WI38 (cell line): ENCODE measurements at regions not wholly inside any gene's neighbourhood (a gene's known extent, or its start where the extent isn't known, plus 50 kb on each side); places are given as distances from the start of the nearest gene placed in this dataset.

Experiments used
- H3K4me3 ChIP-seq: 2 replicates; pipeline ENCODE4 v1.5.1; 2011; ENCODE audit warnings: low read depth, mild to moderate bottlenecking, control low read depth, low read length
- TF ChIP-seq, protein P1 (sequence below): IDR thresholded peaks from 2 replicates; pipeline ENCODE4 v1.5.1; 2012; ENCODE audit warnings: low read depth, mild to moderate bottlenecking, control low read depth, low read length

DNA sequence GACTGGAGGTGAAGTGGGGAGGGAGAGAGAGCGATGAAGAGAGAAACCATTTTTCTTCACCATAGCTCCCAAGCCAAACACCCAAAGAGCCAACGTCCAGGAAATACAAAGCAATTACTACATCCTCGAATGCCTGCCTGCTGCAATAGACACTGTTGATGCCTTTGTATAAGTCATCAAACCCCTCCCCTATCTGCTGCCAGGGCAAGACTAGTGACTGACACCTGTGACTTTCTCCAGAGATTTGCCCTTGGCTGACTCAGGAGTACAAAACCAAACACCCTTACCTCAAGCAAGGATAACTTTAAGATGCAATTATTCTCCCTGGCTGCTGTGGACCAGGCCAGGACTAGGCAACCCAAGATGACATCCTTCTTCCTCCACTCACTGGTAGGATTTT is 81.8 kb upstream of the RASA1 start:
- no peak overlapping the region for H3K4me3 ChIP-seq
- TF ChIP-seq, protein P1, sequence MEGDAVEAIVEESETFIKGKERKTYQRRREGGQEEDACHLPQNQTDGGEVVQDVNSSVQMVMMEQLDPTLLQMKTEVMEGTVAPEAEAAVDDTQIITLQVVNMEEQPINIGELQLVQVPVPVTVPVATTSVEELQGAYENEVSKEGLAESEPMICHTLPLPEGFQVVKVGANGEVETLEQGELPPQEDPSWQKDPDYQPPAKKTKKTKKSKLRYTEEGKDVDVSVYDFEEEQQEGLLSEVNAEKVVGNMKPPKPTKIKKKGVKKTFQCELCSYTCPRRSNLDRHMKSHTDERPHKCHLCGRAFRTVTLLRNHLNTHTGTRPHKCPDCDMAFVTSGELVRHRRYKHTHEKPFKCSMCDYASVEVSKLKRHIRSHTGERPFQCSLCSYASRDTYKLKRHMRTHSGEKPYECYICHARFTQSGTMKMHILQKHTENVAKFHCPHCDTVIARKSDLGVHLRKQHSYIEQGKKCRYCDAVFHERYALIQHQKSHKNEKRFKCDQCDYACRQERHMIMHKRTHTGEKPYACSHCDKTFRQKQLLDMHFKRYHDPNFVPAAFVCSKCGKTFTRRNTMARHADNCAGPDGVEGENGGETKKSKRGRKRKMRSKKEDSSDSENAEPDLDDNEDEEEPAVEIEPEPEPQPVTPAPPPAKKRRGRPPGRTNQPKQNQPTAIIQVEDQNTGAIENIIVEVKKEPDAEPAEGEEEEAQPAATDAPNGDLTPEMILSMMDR = no peak

DNA sequence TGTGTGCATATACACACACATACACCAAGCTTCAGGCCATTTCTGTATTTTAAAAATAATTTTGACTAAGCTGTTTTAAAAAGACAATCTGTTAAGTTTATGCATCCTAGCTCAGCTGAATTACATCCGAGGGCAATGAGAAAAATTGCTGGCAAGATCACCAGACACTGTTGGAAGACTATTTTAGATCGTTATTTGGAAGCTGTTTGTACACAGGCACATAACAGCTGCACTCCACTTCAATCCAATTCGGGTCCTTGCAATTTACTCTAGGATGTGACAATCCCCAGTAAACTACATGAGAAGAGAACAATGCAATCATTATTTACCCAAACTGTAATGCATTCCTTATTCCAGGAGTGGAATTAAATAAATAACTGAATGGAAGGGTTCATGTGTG is 79.3 kb upstream of the RASA1 start:
- TF ChIP-seq, protein P1 = no peak
- H3K4me3 ChIP-seq = no peak overlapping the region

GRCh38 chr5:87190041-87190440 is 77.6 kb upstream of the RASA1 start:
- no peak overlapping the region for H3K4me3 ChIP-seq
- TF ChIP-seq, protein P1 = no peak

DNA sequence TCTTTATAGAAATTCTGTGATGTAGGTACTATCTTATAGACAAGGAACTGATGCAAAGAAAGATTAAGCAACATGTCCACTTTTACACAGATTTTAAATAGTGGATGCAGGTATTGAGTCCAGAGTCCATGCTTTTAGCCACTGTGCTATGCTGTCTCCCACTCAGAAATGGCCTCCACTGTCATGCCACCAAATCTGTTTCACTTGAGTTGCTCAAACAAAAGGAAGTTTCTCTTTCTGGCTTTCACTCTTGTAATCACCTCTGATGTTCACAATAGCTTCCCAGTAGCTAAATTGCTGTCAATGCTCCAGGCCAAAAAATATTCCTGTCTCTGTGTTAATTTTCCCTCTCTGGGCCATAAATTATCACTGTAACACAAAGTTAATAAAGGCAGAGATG is 77.0 kb upstream of the RASA1 start:
- H3K4me3 ChIP-seq = no peak overlapping the region
- TF ChIP-seq, protein P1 = no peak

DNA sequence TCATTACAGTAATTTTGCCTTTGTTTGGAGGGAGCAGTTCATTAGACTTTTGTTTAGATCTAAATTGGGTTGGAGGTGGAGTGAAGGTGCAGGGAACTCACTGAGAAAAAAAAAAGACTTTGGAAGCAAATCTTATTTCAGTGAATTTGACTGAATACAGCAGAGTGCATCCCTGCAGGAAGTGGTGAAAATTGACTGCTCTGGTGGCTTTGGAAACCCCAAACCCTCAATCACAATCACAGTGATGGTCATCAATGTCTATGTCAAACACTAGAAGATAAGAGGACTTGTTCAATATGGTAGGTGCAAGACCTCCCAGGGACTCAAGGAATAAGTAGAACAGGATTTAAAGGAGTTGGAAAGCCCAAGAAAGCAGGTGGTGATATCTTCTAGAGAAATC is 76.0 kb upstream of the RASA1 start:
- no peak overlapping the region for H3K4me3 ChIP-seq
- TF ChIP-seq, protein P1 = no peak

DNA sequence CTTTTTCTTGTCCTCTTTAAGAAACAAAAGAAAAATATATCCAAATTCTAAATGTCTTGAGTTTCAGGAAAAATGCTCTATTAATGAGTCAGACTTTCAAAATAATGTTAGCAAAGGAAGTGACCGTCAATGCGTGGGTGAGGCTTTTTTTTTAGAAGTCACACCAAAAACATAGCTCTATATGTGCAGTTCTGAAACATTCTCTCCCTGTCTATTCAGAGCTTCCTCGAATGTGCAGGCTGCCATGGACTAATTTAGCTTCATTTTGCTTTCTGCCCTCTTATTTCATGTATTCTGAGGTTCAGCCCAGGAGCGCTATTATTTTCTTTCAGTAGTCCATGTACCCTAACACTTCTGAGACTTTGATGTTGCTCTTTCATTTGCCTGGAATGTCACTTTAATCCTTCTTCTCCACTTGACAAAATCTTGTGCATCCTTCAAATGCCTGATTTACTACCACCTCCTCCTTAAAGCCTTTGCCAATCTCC is 72.5 kb upstream of the RASA1 start:
- no peak overlapping the region for H3K4me3 ChIP-seq
- TF ChIP-seq, protein P1 = no peak

DNA sequence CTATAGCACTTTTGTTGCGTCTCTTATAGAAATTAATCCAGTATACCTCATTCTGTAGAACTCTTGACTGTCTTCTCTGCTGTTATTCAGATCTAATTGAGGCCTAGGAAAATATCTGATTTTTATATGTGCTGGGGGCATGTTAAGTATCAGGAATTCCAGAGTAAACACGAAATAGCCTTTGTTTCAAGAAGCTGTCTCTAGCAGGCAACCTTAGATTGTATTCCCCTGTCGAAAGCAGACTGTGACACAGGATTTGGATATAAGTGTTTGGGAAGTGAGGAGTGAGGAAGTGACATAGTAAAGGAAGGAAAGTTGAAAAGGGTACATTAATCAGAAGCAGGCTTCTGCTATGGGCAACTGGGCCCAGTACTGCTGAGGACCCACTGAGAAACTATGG is 72.1 kb upstream of the RASA1 start:
- no peak overlapping the region for H3K4me3 ChIP-seq
- TF ChIP-seq, protein P1 = no peak
